K562 (cell line): ENCODE measurements at regions not wholly inside any gene's neighbourhood (a gene's known extent, or its start where the extent isn't known, plus 50 kb on each side); places are given as distances from the start of the nearest gene placed in this dataset.

Experiments
- CREBBP ChIP-seq: IDR thresholded peaks from one replicate; pipeline ENCODE4 v1.6.1; 2012; ENCODE audit warnings: low read depth, mild to moderate bottlenecking, control low read depth, inconsistent platforms, low read length
- FOXK2 ChIP-seq, 2 experiments: fragments of 450-650 bp; IDR thresholded peaks in 1 of 2; conservative IDR thresholded peaks in 1 of 2; 2 replicates each; pipeline ENCODE4 v1.6.1; 2016; ENCODE audit warnings: low read depth in 2 of 2, mild to moderate bottlenecking in 1 of 2
- ZNF785 ChIP-seq: fragments of 250-450 bp; sonication (Bioruptor Pico); IDR thresholded peaks from 2 replicates; pipeline ENCODE4 v1.4.0; 2020; ENCODE audit warnings: mild to moderate bottlenecking
- TF ChIP-seq, protein P1 (sequence below): fragments of 450-650 bp; formaldehyde crosslinking; IDR thresholded peaks from 2 replicates; pipeline ENCODE4 v1.4.0; 2020; ENCODE audit warnings: mild to moderate bottlenecking, moderate library complexity
- TF ChIP-seq, protein P2 (sequence below), 2 experiments: fragments of 450-650 bp; formaldehyde crosslinking in 1 of 2; IDR thresholded peaks; 2 replicates each; pipeline versions ENCODE4 v1.4.0 to v1.6.1; 2014 to 2020; ENCODE audit warnings: mild to moderate bottlenecking in 2 of 2, borderline replicate concordance in 1 of 2, low read depth in 1 of 2

DNA sequence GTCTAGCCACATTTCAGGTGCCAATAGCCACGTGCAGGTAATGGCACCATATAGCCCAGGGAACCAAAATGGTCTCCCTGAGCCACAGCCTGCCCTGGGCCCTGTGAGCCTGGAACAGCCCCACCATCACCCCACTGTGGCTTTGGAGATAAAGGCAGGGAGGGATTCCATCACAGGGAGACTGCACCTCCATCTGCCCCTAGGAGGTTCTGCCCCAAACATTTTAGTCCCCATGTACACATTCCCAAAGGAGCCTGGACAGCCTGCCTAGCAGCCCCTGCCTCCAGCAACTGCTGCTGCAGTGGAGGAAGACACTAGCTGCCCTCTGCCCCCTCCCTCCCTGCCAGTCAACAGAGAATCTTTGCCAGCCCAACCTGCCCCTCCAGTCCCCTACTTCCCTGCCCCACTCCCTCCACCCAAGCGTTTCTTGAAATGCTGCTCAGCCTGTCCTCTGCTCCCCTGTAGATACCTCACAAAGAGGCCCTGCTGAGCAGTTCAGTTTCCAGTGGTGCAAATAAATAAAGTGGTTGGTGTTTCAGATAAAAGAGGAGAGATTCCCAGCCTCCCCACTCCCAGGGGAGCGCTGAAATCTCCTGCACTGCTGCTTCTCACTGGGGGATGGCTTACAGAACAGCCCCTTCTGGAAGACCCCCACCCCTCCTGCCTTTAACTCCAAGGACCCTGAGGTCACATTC, 921.8 kb downstream of the UQCRFS1 start (continued):
- TF ChIP-seq, protein P1, sequence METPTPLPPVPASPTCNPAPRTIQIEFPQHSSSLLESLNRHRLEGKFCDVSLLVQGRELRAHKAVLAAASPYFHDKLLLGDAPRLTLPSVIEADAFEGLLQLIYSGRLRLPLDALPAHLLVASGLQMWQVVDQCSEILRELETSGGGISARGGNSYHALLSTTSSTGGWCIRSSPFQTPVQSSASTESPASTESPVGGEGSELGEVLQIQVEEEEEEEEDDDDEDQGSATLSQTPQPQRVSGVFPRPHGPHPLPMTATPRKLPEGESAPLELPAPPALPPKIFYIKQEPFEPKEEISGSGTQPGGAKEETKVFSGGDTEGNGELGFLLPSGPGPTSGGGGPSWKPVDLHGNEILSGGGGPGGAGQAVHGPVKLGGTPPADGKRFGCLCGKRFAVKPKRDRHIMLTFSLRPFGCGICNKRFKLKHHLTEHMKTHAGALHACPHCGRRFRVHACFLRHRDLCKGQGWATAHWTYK (CRISPR knock-in tag), result no peak
- TF ChIP-seq ZNF785 (CRISPR knock-in tag) (no peak), FOXK2 (conservative IDR thresholded peaks at IDR 0.05 in 1 of 2, IDR thresholded peaks at IDR 0.05 in 1 of 2; ENCODE audit: low read depth in 2 of 2) (no peak), CREBBP (no peak)
- TF ChIP-seq, protein P2, sequence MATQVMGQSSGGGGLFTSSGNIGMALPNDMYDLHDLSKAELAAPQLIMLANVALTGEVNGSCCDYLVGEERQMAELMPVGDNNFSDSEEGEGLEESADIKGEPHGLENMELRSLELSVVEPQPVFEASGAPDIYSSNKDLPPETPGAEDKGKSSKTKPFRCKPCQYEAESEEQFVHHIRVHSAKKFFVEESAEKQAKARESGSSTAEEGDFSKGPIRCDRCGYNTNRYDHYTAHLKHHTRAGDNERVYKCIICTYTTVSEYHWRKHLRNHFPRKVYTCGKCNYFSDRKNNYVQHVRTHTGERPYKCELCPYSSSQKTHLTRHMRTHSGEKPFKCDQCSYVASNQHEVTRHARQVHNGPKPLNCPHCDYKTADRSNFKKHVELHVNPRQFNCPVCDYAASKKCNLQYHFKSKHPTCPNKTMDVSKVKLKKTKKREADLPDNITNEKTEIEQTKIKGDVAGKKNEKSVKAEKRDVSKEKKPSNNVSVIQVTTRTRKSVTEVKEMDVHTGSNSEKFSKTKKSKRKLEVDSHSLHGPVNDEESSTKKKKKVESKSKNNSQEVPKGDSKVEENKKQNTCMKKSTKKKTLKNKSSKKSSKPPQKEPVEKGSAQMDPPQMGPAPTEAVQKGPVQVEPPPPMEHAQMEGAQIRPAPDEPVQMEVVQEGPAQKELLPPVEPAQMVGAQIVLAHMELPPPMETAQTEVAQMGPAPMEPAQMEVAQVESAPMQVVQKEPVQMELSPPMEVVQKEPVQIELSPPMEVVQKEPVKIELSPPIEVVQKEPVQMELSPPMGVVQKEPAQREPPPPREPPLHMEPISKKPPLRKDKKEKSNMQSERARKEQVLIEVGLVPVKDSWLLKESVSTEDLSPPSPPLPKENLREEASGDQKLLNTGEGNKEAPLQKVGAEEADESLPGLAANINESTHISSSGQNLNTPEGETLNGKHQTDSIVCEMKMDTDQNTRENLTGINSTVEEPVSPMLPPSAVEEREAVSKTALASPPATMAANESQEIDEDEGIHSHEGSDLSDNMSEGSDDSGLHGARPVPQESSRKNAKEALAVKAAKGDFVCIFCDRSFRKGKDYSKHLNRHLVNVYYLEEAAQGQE (IDR thresholded peaks at IDR 0.05; ENCODE audit: borderline replicate concordance), result no peak
- TF ChIP-seq, protein P2 (CRISPR knock-in tag; IDR thresholded peaks at IDR 0.05; ENCODE audit: low read depth), result no peak
